HepG2 (cell line): ENCODE measurements at regions not wholly inside any gene's neighbourhood (a gene's known extent, or its start where the extent isn't known, plus 50 kb on each side); places are given as distances from the start of the nearest gene placed in this dataset.
"Not testable (repeated sequence)": the region's sequence is repeated elsewhere in the genome, so short reads cannot be mapped to it uniquely, and the experiment has no call there.

ENCODE experiments used
- ATAC-seq: fragments of 200-7000 bp; cut with Tn5 transposase; 3 replicates; pipeline ENCODE4 v1.9.1; 2020; ENCODE audit warnings: mild to moderate bottlenecking, moderate library complexity
- BruUV-seq: library from RNA; stranded (reverse); fragments of 400-500 nt; replicated peaks from 2 replicates; lab custom pipeline; 2021; lab: Mats Ljungman, UMichigan
- CTCF ChIA-PET: fragments of 300-600 bp; formaldehyde crosslinking; extraction: SDS; loops from one replicate; lab custom pipeline; 2021; ENCODE audit warnings: low total read pairs, inconsistent platforms, low intra/inter-chr PET ratio; lab: Yijun Ruan, JAX
- POLR2A ChIA-PET: fragments of 350-600 bp; sonication (Branson Sonifier 250); formaldehyde crosslinking; loops from one replicate; lab custom pipeline; 2020; ENCODE audit warnings: antibody characterized with exemption, inconsistent platforms; lab: Yijun Ruan, JAX
- DNase-seq: peaks from one replicate; pipeline ENCODE4 v3.0.0-alpha.2; 2015; ENCODE audit warnings: low spot score
- FAIRE-seq: peaks from 3 replicates; lab custom pipeline; 2011; peaks lifted over from hg19 to GRCh38; lab: Jason Lieb, UNC
- H2AFZ ChIP-seq: one replicate; pipeline ENCODE4 v1.6.1; 2011; ENCODE audit warnings: low read length, inconsistent platforms
- H3K27ac ChIP-seq: fragments of 300-600 bp; 3 replicates; pipeline ENCODE4 v1.8.0; 2011; ENCODE audit warnings: mixed run types, mild to moderate bottlenecking, mixed read lengths, low read length, inconsistent platforms; ENCODE audit not compliant: insufficient read depth; ENCODE audit errors: extremely low read length
- H3K27me3 ChIP-seq, 2 experiments: fragments of 200-600 bp in 1 of 2; 2 replicates in 1 of 2; 3 replicates in 1 of 2; pipeline versions ENCODE4 v1.6.0 to v1.8.0; 2011; ENCODE audit warnings: low read length in 2 of 2, mild to moderate bottlenecking in 2 of 2, moderate library complexity in 2 of 2, inconsistent platforms in 1 of 2; ENCODE audit not compliant: insufficient read depth in 2 of 2, control insufficient read depth in 1 of 2
- H3K36me3 ChIP-seq, 2 experiments: fragments of 200-600 bp in 1 of 2; replicated peaks in 1 of 2; 2 replicates in 1 of 2; 3 replicates in 1 of 2; pipeline versions ENCODE4 v1.5.1 to v1.8.0; 2011; ENCODE audit warnings: low read length in 2 of 2, inconsistent platforms in 1 of 2; ENCODE audit not compliant: insufficient read depth in 2 of 2, control insufficient read depth in 1 of 2
- H3K4me1 ChIP-seq: 2 replicates; pipeline ENCODE4 v1.5.1; 2012; ENCODE audit warnings: low read length, inconsistent platforms; ENCODE audit not compliant: insufficient read depth
- H3K4me2 ChIP-seq: 2 replicates; pipeline ENCODE4 v1.6.0; 2011; ENCODE audit warnings: low read depth, low read length, inconsistent platforms
- H3K4me3 ChIP-seq, 3 experiments: fragments of 200-600 bp in 1 of 3; sonication (generic), shearing (Covaris generic) in 1 of 3; replicated peaks in 1 of 3; 2 replicates each; pipeline ENCODE4 v1.5.1; 2011 to 2016; ENCODE audit warnings: low read length in 3 of 3, inconsistent platforms in 2 of 3, low read depth in 2 of 3, mild to moderate bottlenecking in 2 of 3, control low read depth in 1 of 3, mixed read lengths in 1 of 3; ENCODE audit not compliant: insufficient read depth in 1 of 3
- H3K79me2 ChIP-seq: one replicate; pipeline ENCODE4 v1.6.1; 2011; ENCODE audit warnings: low read length, inconsistent platforms; ENCODE audit not compliant: insufficient read depth
- H3K9ac ChIP-seq: 2 replicates; pipeline ENCODE4 v1.6.0; 2011; ENCODE audit warnings: mild to moderate bottlenecking, low read depth, low read length, inconsistent platforms; ENCODE audit not compliant: insufficient read depth
- H3K9me3 ChIP-seq: 2 replicates; pipeline ENCODE4 v1.5.1; 2012; ENCODE audit warnings: mild to moderate bottlenecking, low read length
- H4K20me1 ChIP-seq: 2 replicates; pipeline ENCODE4 v1.6.0; 2011; ENCODE audit warnings: inconsistent platforms, mild to moderate bottlenecking, low read length, moderate library complexity; ENCODE audit not compliant: insufficient read depth
- ATF5 ChIP-seq: sonication (generic); formaldehyde crosslinking; IDR thresholded peaks from 2 replicates; pipeline ENCODE4 v1.4.0; 2020; ENCODE audit warnings: mild to moderate bottlenecking, low read depth, missing genetic modification reagents
- CENPT ChIP-seq: sonication (generic); formaldehyde crosslinking; IDR thresholded peaks from 2 replicates; pipeline ENCODE4 v1.8.0; 2022; ENCODE audit warnings: low read depth, mild to moderate bottlenecking, moderate library complexity, missing genetic modification reagents
- GZF1 ChIP-seq: sonication (generic); formaldehyde crosslinking; IDR thresholded peaks from 2 replicates; pipeline ENCODE4 v1.5.1; 2020; ENCODE audit warnings: mild to moderate bottlenecking, missing genetic modification reagents
- HDAC1 ChIP-seq: sonication (generic); formaldehyde crosslinking; IDR thresholded peaks from 2 replicates; pipeline ENCODE4 v1.5.1; 2020; ENCODE audit warnings: mild to moderate bottlenecking, missing genetic modification reagents
- HINFP ChIP-seq: sonication (generic); formaldehyde crosslinking; IDR thresholded peaks from 2 replicates; pipeline ENCODE4 v1.4.0; 2020; ENCODE audit warnings: low read depth, mild to moderate bottlenecking, missing genetic modification reagents
- HNRNPK ChIP-seq: fragments of 200-400 bp; formaldehyde crosslinking; IDR thresholded peaks from 2 replicates; pipeline ENCODE4 v1.6.1; 2018; ENCODE audit warnings: low read length, low read depth, moderate library complexity, mild to moderate bottlenecking; ENCODE audit not compliant: poor library complexity, severe bottlenecking
- KDM1A ChIP-seq: IDR thresholded peaks from 2 replicates; pipeline ENCODE4 v1.6.1; 2016; ENCODE audit warnings: missing compliant biosample characterization
- MIER3 ChIP-seq: IDR thresholded peaks from 2 replicates; pipeline ENCODE4 v1.6.1; 2016; ENCODE audit warnings: missing compliant biosample characterization, borderline replicate concordance
- NCOR1 ChIP-seq: fragments of 200-600 bp; sonication (generic); IDR thresholded peaks from 2 replicates; pipeline ENCODE4 v1.7.0; 2017; ENCODE audit warnings: antibody characterized with exemption, low read length, borderline replicate concordance
- NRL ChIP-seq: sonication (generic); formaldehyde crosslinking; IDR thresholded peaks from 2 replicates; pipeline ENCODE4 v1.5.0; 2020; ENCODE audit warnings: missing genetic modification reagents, mild to moderate bottlenecking, moderate library complexity, borderline replicate concordance
- SMAD1 ChIP-seq: sonication (generic); formaldehyde crosslinking; IDR thresholded peaks from 2 replicates; pipeline ENCODE4 v1.4.0; 2020; ENCODE audit warnings: missing genetic modification reagents, low read depth, mild to moderate bottlenecking, borderline replicate concordance
- TCF7 ChIP-seq: sonication (generic); IDR thresholded peaks from 2 replicates; pipeline ENCODE4 v1.6.1; 2016; ENCODE audit warnings: antibody characterized with exemption, low read depth
- ZBTB42 ChIP-seq: sonication (generic); formaldehyde crosslinking; IDR thresholded peaks from 2 replicates; pipeline ENCODE4 v1.5.0; 2020; ENCODE audit warnings: mild to moderate bottlenecking, missing genetic modification reagents
- ZNF329 ChIP-seq: sonication (generic); formaldehyde crosslinking; IDR thresholded peaks from 2 replicates; pipeline ENCODE4 v1.9.0; 2021; ENCODE audit warnings: low read depth, mild to moderate bottlenecking, missing genetic modification reagents
- WGBS: methylation state at CpG from one replicate; pipeline ENCODE4 v1.1.6; 2017; ENCODE audit warnings: low lambda C conversion rate; 5-methylcytosine and 5-hydroxymethylcytosine counted together
- in situ Hi-C: cut with HindIII; loops from 2 replicates; pipeline ENCODE4 v1.10.0; 2017; ENCODE audit warnings: low pct_unique_long_range_greater_than_20kb; ENCODE audit not compliant: extremely low pct_ligation_motif_present
- intact Hi-C: fragments of 100-400 bp; cut with micrococcal nuclease; formaldehyde crosslinking; loops from one replicate; pipeline ENCODE4 v1.10.0; 2022; ENCODE audit not compliant: unreplicated experiment

- DNase-seq = no peak
- Histone ChIP-seq H4K20me1 (no peaks in the 10 kb centered on the region), H3K4me3 (no peak overlapping the region), H3K9me3 (no peaks in the 10 kb centered on the region), H3K79me2 (no peaks in the 10 kb centered on the region), H3K27me3 (no peaks in the 10 kb centered on the region), H3K4me2 (no peak overlapping the region), H3K36me3 (no peaks in the 10 kb centered on the region), H3K27ac (no peak overlapping the region), H2AFZ (no peak overlapping the region), H3K9ac (no peak overlapping the region), H3K4me1 (no peaks in the 10 kb centered on the region)
- no peak for FAIRE-seq
- TF ChIP-seq ZBTB42 (CRISPR knock-in tag) (no peak), ATF5 (CRISPR knock-in tag) (no peak), HNRNPK (no peak), GZF1 (CRISPR knock-in tag) (no peak), KDM1A (no peak), SMAD1 (CRISPR knock-in tag) (no peak), ZNF329 (CRISPR knock-in tag) (no peak), TCF7 (no peak), HINFP (CRISPR knock-in tag) (no peak), HDAC1 (CRISPR knock-in tag) (no peak), NCOR1 (no peak), NRL (CRISPR knock-in tag) (no peak), CENPT (CRISPR knock-in tag) (no peak), MIER3 (CRISPR knock-in tag) (no peak)
- no peak for ATAC-seq
- intact Hi-C loops = no loop called here
- 0% methylated on average over 1 of the region's 1 CpG for WGBS
- POLR2A ChIA-PET = no interaction called here
- in situ Hi-C loops = no loop called here
- CTCF ChIA-PET = no interaction called here
- no TSS peak for BruUV-seq
These were observed 227.8 kb upstream of the RBBP8 start for GRCh38 chr18:22705328-22705727.

- intact Hi-C loops, BruUV-seq: not testable (repeated sequence)
These were observed 227.1 kb upstream of the RBBP8 start for GRCh38 chr18:22706025-22706424.

More at GRCh38 chr18:22706025-22706424, 227.1 kb upstream of the RBBP8 start:
- in situ Hi-C loops, H3K9me3 ChIP-seq, CTCF ChIA-PET, H3K4me3 ChIP-seq, H2AFZ ChIP-seq, H3K4me1 ChIP-seq, FAIRE-seq, H3K9ac ChIP-seq, H3K79me2 ChIP-seq, H3K27me3 ChIP-seq, H3K36me3 ChIP-seq, ATAC-seq, H4K20me1 ChIP-seq, H3K4me2 ChIP-seq, DNase-seq, POLR2A ChIA-PET, H3K27ac ChIP-seq: not testable (repeated sequence)
- 0% methylated on average over 3 of the region's 3 CpGs for WGBS
